Right cardiac atrium (tissue), 5 donors: ENCODE measurements at regions not wholly inside any gene's neighbourhood (a gene's known extent, or its start where the extent isn't known, plus 50 kb on each side); places are given as distances from the start of the nearest gene placed in this dataset.

Source experiments
- ATAC-seq, 2 donors: fragments of 200-7000 bp; cut with Tn5 transposase; one replicate each; pipeline versions ENCODE4 v1.8.0 to v1.9.1; 2020; ENCODE audit warnings: moderate library complexity in 2 of 2, mild to moderate bottlenecking in 1 of 2
- DNase-seq, 3 donors: peaks; one replicate each; pipeline ENCODE4 v3.0.0-alpha.2; 2020
- H3K27ac ChIP-seq: one replicate; pipeline ENCODE4 v1.5.1; 2013; ENCODE audit warnings: mild to moderate bottlenecking, low read length, control low read depth, moderate library complexity
- H3K27me3 ChIP-seq: one replicate; pipeline ENCODE4 v1.6.1; 2013; ENCODE audit not compliant: control insufficient read depth, insufficient read depth
- H3K4me1 ChIP-seq: one replicate; pipeline ENCODE4 v1.6.1; 2013; ENCODE audit warnings: low read length; ENCODE audit not compliant: control insufficient read depth, insufficient read depth
- H3K4me3 ChIP-seq: one replicate; pipeline ENCODE4 v1.5.1; 2013; ENCODE audit warnings: low read length, control low read depth
- H3K9me3 ChIP-seq: one replicate; pipeline ENCODE4 v1.6.1; 2013; ENCODE audit warnings: low read length; ENCODE audit not compliant: control insufficient read depth
- WGBS: extraction: QIAGEN DNeasy Blood & Tissue Kit; methylation state at CpG from one replicate; pipeline ENCODE4 v1.1.7; 2013; 5-methylcytosine and 5-hydroxymethylcytosine counted together
- intact Hi-C, 4 donors: fragments of 100-400 bp; cut with DNase I; formaldehyde crosslinking; loops; one replicate each; pipeline versions ENCODE4 v1.11.0 to v1.14.0; 2022 to 2023
- donor health status: healthy with polysubstance abuse.
- donor health status: DM: no; HTN: yes; CAD: no.
- donor health status: DM: no; HTN: no; CAD: no.
- donor health status: DM: no; HTN: yes; CAD: no; lungs with severe emphysema.
- donor health status: DM: yes; HTN: yes; CAD: no.

- DNase-seq = no peak
- Histone ChIP-seq H3K9me3 (no peaks in the 10 kb centered on the region), H3K4me1 (peaks cover 4% of the 10 kb centered on the region), H3K27me3 (no peaks in the 10 kb centered on the region), H3K4me3 (no peak overlapping the region), H3K27ac (no peak overlapping the region)
- intact Hi-C loops = no loop called here
- WGBS = 51% methylated on average over 3 of the region's 3 CpGs
- ATAC-seq = no peak
Measured at GRCh38 chr13:59363313-59363712, 800.4 kb downstream of the DIAPH3 start.

DNA sequence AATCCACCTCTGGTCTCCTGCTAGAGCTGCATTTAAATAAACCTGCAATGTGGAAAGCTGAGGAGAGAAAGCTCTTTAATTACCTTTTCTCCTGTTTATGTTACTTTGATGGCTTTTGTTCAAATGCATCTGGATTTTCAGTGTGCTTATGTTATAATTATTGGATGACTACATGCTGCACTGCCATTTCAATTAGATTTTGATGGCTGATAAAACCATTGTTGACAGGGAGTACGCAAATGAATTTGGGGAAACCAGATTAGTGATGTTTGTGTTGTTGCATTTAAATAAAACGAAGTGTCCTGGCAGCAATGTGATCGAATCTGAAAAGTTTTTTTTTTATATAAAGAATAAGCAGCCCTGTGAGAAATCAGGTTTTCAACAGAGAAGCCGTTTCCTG lies 799.8 kb downstream of the DIAPH3 start:
- Histone ChIP-seq H3K4me1 (peaks cover 7% of the 10 kb centered on the region), H3K9me3 (no peaks in the 10 kb centered on the region), H3K27me3 (no peaks in the 10 kb centered on the region), H3K4me3 (no peak overlapping the region), H3K27ac (no peak overlapping the region)
- DNase-seq = no peak
- intact Hi-C loops = no loop called here
- ATAC-seq = no peak
- 61% methylated on average over 4 of the region's 4 CpGs for WGBS

DNA sequence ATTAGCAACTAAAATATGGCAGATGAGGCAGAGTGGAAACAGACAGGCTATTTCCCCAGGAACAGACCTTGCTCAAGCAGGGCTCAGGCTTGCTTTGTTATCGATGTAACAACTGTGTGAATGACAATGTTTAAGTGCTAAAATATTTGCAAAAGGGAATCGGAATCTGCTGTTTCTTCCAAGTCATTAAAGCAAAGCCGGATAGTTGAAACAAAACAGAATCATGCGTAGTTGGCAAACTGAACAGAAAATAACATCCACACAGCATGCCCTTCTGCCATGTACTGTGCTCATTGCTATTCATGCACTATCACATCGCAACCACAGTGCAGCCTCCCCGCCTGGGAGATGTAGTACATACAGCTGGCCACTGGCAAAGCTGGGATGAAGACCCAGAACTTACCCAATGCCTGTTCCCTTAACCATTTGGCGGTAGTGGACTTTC lies 799.1 kb downstream of the DIAPH3 start:
- ATAC-seq = no peak

DNA sequence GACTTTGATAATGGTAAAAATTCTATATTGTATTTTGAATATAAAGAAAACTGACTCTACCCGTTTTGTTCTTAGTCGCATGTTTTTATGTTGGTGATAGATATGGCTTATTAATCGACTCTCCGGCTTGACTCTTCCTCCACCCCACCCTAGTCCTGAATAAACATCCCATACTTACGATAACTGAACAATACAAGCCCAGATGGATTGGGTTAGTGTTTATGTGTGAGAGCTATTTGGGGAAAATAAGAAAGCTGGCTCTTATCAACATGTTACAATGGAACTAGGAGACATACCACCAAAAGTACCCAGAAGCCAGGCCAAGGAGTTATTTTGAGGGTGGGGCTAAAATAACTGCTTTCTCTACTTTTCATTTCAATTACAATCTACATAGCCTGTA lies 796.3 kb downstream of the DIAPH3 start:
- Histone ChIP-seq H3K27ac (no peak overlapping the region), H3K27me3 (no peaks in the 10 kb centered on the region), H3K9me3 (no peaks in the 10 kb centered on the region), H3K4me1 (peaks cover 6% of the 10 kb centered on the region), H3K4me3 (no peak overlapping the region)
- intact Hi-C loops = no loop called here
- DNase-seq = no peak
- peak; percentile 69 to 82 for ATAC-seq
- WGBS = 64% methylated on average over 5 of the region's 5 CpGs

More for the DNA sequence above, 799.1 kb downstream of the DIAPH3 start:
- no peaks in the 10 kb centered on the region for H3K9me3 ChIP-seq
- H3K27ac ChIP-seq = no peak overlapping the region
- H3K27me3 ChIP-seq = no peaks in the 10 kb centered on the region
- no peak for DNase-seq
- WGBS = 75% methylated on average over 7 of the region's 7 CpGs
- peaks cover 6% of the 10 kb centered on the region for H3K4me1 ChIP-seq
- no peak overlapping the region for H3K4me3 ChIP-seq
- intact Hi-C loops = no loop called here

DNA sequence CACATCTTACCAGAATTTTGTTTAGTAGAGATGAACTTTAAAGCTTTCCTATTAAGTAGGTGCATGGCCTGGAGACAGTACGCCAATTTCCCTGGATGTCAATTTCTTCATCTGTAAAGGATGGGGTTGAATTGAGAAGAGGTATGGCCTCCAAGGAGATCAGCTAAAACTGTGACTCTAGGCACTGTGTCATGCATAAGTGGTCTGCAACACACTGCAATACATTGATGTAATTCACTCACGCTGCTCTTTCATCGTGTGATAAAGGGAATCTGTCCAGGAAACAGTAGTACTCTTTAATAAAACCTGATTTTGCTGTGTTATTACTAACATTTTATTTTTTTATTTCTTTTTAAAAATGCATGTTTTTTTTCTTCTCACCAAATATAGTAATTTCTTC lies 795.8 kb downstream of the DIAPH3 start:
- WGBS = 64% methylated on average over 3 of the region's 3 CpGs
- Histone ChIP-seq H3K4me1 (peaks cover 6% of the 10 kb centered on the region), H3K4me3 (no peak overlapping the region), H3K27ac (no peak overlapping the region), H3K9me3 (no peaks in the 10 kb centered on the region), H3K27me3 (no peaks in the 10 kb centered on the region)
- DNase-seq (no peak), ATAC-seq (peak in 1 of 2 donors; percentile 12)
- intact Hi-C loops = no loop called here

DNA sequence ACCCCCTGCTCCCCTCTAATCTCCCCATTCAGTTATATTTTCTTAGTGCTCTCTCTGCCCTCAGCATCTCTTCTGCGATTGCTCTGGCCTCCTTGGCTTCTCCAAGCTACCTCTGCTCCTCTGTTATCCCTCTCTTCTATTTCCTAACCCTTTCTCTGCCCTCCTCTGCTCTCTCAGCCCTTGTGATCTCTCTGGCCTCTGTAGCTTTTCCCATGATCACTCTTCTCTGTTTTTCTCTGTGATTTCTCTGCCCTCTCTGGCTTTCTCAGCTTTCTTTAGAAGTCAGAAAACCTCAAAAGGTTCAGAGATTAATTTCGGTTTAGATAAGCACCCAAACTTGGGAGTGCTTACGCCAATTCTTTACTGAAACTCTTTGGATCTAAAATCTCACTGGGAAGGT lies 795.0 kb downstream of the DIAPH3 start:
- intact Hi-C loops = no loop called here
- Histone ChIP-seq H3K4me1 (peaks cover 10% of the 10 kb centered on the region), H3K4me3 (no peak overlapping the region), H3K27me3 (no peaks in the 10 kb centered on the region), H3K27ac (peak overlapping the region; percentile 75), H3K9me3 (no peaks in the 10 kb centered on the region)
- DNase-seq (no peak), ATAC-seq (peak; percentile 68 to 85)
- 28% methylated on average over 3 of the region's 3 CpGs for WGBS

DNA sequence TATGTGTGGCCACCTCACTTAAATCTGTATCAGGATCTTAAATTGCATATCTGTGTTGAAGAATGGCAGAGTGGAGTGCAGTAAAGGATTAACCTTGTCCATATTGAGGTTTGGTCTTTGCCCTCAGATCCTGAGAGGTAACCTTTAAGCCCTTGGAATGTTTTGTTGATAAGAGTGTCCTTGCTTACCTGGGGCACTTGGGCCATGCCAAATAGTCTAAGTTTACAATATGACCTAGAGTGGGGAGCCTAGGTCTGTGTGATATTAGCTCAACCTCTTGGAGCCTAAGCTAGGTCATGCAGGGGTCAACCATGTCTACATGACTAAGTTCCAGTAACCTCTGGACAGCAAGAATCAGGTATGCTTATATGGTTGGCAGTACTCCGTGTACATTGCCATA lies 792.5 kb downstream of the DIAPH3 start:
- WGBS = 94% methylated on average over 1 of the region's 1 CpG
- no peak for DNase-seq
- Histone ChIP-seq H3K9me3 (no peaks in the 10 kb centered on the region), H3K27me3 (no peaks in the 10 kb centered on the region), H3K4me3 (no peak overlapping the region), H3K4me1 (peaks cover 13% of the 10 kb centered on the region), H3K27ac (no peak overlapping the region)
- ATAC-seq = no peak
- intact Hi-C loops = no loop called here

DNA sequence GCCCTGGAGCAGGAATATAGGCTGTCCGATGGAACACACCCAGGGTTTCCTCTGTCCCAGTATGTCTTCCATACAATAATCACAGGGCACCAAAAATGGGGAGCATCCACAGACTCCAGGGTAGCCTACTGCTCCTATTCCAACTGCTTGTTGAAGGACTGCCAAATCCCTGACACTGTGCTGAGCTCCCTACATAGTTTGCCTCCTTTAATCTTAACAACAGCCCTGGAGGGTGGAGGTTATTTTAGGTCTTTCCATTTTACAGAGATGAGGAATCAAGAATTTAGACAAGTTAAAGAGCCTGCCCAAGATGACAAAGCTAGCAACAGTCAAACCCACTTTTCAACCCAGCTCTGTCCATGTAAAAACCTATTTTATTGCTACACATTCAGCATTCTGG lies 790.4 kb downstream of the DIAPH3 start:
- H3K27ac ChIP-seq = no peak overlapping the region
- ATAC-seq (peak; percentile 50 to 59), DNase-seq (no peak)
- 63% methylated on average over 1 of the region's 1 CpG for WGBS
- intact Hi-C loops = no loop called here
- no peak overlapping the region for H3K4me3 ChIP-seq
- peaks cover 11% of the 10 kb centered on the region for H3K4me1 ChIP-seq
- no peaks in the 10 kb centered on the region for H3K9me3 ChIP-seq
- H3K27me3 ChIP-seq = no peaks in the 10 kb centered on the region

DNA sequence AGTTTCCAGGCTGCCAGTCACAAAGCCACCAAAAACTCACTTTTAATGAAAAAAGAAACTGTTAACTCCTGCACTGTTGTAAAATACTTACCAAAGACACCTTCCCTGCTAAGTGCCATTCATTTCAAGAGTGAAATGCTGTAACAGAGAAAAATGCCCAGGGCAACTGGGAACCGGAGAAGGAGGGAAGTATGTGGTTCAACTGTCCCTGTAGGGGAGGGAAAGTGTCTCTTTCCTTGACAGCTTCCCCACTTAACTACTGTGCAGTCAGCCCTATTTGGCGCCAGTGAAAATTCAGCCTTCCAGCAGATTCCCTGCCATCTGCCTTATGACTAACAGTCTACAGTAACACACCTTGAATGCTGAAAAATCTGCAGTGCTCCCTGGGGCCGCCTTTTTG lies 789.0 kb downstream of the DIAPH3 start:
- 61% methylated on average over 3 of the region's 3 CpGs for WGBS
- intact Hi-C loops = no loop called here
- no peak for ATAC-seq

GRCh38 chr13:59384154-59384553 lies 779.6 kb downstream of the DIAPH3 start:
- intact Hi-C loops = no loop called here
- no peaks in the 10 kb centered on the region for H3K9me3 ChIP-seq
- DNase-seq (no peak), ATAC-seq (peak in 1 of 2 donors; percentile 58)
- no peak overlapping the region for H3K27ac ChIP-seq
- 21% methylated on average over 1 of the region's 1 CpG for WGBS
- no peaks in the 10 kb centered on the region for H3K27me3 ChIP-seq
- H3K4me1 ChIP-seq = peaks cover 1% of the 10 kb centered on the region
- no peak overlapping the region for H3K4me3 ChIP-seq

More for the DNA sequence above, 789.0 kb downstream of the DIAPH3 start:
- Histone ChIP-seq H3K27me3 (no peaks in the 10 kb centered on the region), H3K4me1 (peaks cover 8% of the 10 kb centered on the region), H3K9me3 (no peaks in the 10 kb centered on the region), H3K4me3 (no peak overlapping the region), H3K27ac (no peak overlapping the region)
- DNase-seq = no peak

DNA sequence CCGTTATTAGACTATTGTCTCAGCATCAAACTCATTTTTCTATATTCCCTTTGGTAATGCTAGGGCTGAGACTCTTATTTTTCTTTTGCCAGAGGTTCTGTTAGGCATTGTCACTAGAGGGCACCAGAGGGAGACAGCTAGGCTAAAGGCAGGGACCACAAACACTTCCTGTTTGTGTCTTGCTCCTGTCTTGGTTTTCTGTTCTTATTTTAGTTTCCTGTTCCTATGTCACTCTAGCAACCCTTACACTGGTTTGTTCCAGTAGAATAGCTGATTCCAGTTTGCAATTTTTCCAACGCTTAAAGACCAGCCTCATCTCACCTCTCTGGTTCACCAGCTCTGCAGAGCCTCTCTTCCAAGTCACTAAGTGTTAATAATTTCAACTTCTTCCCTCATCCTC lies 772.0 kb downstream of the DIAPH3 start:
- H3K4me3 ChIP-seq = no peak overlapping the region
- intact Hi-C loops = loop anchor here in 3 of 4 donors (5.0 to 10.0 kb wide), 2 partner anchors 283 to 286 kb away; no protein-coding TSS in a partner anchor
- no peaks in the 10 kb centered on the region for H3K27me3 ChIP-seq
- no peak for DNase-seq
- WGBS = 25% methylated on average over 2 of the region's 2 CpGs
- no peaks in the 10 kb centered on the region for H3K4me1 ChIP-seq
- H3K9me3 ChIP-seq = no peaks in the 10 kb centered on the region
- no peak overlapping the region for H3K27ac ChIP-seq
- peak; percentile 72 to 85 for ATAC-seq

DNA sequence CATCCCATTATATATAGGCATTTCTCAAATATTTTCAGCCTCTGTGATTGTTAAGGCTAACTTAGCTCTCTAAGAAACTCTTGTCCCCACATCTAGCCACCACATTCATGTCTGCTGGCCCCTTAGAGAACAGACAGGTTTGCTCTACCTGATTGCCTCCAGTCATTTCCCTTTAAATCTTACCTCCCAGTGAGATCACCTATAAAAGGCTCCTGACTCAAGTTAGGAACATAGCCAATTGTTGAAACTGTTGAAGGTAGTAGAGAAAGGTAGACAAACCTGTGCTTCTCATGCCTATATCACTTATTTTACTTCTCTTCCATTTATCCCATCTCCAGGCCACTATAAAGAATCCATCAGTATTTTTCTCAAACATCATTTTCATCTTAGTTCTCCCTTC lies 771.4 kb downstream of the DIAPH3 start:
- no peak overlapping the region for H3K27ac ChIP-seq
- no peaks in the 10 kb centered on the region for H3K4me1 ChIP-seq
- no peaks in the 10 kb centered on the region for H3K27me3 ChIP-seq
- no peaks in the 10 kb centered on the region for H3K9me3 ChIP-seq
- no peak for DNase-seq
- H3K4me3 ChIP-seq = no peak overlapping the region
- ATAC-seq = no peak
- intact Hi-C loops = loop anchor here in 3 of 4 donors (5.0 to 10.0 kb wide), 2 partner anchors 282 to 285 kb away; no protein-coding TSS in a partner anchor
